Stomach smooth muscle (tissue), 2 donors: ENCODE measurements at regions not wholly inside any gene's neighbourhood (a gene's known extent, or its start where the extent isn't known, plus 50 kb on each side); places are given as distances from the start of the nearest gene placed in this dataset.

Experiments
- H3K27ac ChIP-seq: one replicate; pipeline ENCODE4 v1.7.0; 2013; ENCODE audit warnings: mild to moderate bottlenecking, low read length, inconsistent platforms
- H3K27me3 ChIP-seq, 2 donors: one replicate each; pipeline ENCODE4 v1.7.0; 2013; ENCODE audit warnings: low read length in 2 of 2; ENCODE audit not compliant: insufficient read depth in 2 of 2, control insufficient read depth in 1 of 2
- H3K36me3 ChIP-seq, 2 donors: one replicate each; pipeline ENCODE4 v1.7.0; 2013; ENCODE audit warnings: low read length in 2 of 2; ENCODE audit not compliant: control insufficient read depth in 2 of 2, insufficient read depth in 2 of 2
- H3K4me1 ChIP-seq: one replicate; pipeline ENCODE4 v1.7.0; 2013; ENCODE audit warnings: low read length; ENCODE audit not compliant: control insufficient read depth, insufficient read depth
- H3K4me3 ChIP-seq, 2 donors: one replicate each; pipeline ENCODE4 v1.7.0; 2013; ENCODE audit warnings: low read length in 2 of 2
- H3K9ac ChIP-seq, 2 donors: one replicate each; pipeline ENCODE4 v1.7.0; 2013; ENCODE audit warnings: low read length in 2 of 2, mild to moderate bottlenecking in 1 of 2
- H3K9me3 ChIP-seq, 2 donors: one replicate each; pipeline ENCODE4 v1.7.0; 2013; ENCODE audit warnings: low read length in 2 of 2; ENCODE audit not compliant: control insufficient read depth in 2 of 2
- donor health status: healthy.
- donor health status: Pancreatic carcinoma.

DNA sequence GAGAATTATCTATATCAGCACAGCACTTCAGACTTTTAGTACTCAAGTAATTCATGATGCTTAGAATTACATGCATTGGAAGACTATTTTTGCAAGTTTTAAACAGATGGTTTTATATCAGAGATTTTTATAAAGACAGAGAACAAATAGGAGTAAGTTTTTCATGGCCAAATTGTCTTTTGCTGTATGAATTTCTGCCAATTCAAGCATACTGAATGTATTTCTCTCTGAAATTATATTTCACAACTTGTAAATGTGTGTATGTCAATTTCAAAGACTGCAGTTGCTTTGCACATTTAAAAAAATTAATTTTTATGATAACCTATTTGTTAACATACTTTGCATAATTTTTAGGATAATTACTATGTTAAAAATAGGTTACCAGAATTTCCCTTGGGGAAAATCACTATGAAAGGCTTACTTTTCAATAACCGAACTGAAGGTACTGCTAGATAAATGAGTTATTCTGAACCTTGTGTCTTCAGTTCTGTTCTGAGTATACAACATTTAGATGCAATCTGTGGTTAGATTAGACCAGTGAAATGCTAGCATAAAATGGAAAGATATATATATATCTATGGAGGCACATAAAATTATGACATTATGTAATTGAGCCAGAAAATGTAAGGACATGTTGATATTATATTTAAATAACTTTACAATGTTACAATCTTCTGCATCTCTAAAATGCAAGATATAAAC is 1344.2 kb upstream of the PABPC4L start:
- H3K27me3 ChIP-seq = no peaks in the 10 kb centered on the region
- H3K9me3 ChIP-seq = no peaks in the 10 kb centered on the region
- no peak overlapping the region for H3K4me3 ChIP-seq
- H3K27ac ChIP-seq = no peak overlapping the region
- no peak overlapping the region for H3K9ac ChIP-seq
- no peaks in the 10 kb centered on the region for H3K4me1 ChIP-seq
- H3K36me3 ChIP-seq = no peaks in the 10 kb centered on the region

GRCh38 chr4:135538698-135539097 is 1337.1 kb upstream of the PABPC4L start:
- no peaks in the 10 kb centered on the region for H3K4me1 ChIP-seq
- H3K4me3 ChIP-seq = no peak overlapping the region
- H3K27me3 ChIP-seq = no peaks in the 10 kb centered on the region
- no peaks in the 10 kb centered on the region for H3K9me3 ChIP-seq
- no peaks in the 10 kb centered on the region for H3K36me3 ChIP-seq
- H3K27ac ChIP-seq = no peak overlapping the region
- no peak overlapping the region for H3K9ac ChIP-seq

DNA sequence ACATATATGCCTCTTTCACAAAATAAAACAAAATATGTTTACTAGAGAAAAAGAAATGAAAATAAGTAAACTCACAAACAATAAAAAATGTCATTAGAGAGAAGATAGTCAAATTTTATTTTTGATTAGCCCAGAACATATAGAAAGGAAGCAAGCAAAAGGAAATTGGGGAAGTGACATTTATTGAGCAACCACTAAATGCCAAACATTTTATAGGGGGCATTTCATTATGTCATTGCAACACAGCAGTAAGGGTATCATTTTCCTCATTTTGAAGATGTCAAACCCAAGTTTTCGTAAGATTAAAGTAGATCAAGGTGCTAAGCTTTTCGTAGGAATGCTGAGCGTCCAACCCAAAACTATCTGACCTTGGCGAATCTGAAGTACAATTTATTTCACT is 1331.5 kb upstream of the PABPC4L start:
- no peak overlapping the region for H3K4me3 ChIP-seq
- no peaks in the 10 kb centered on the region for H3K36me3 ChIP-seq
- H3K9me3 ChIP-seq = no peaks in the 10 kb centered on the region
- no peaks in the 10 kb centered on the region for H3K4me1 ChIP-seq
- no peaks in the 10 kb centered on the region for H3K27me3 ChIP-seq
- no peak overlapping the region for H3K9ac ChIP-seq
- H3K27ac ChIP-seq = no peak overlapping the region

DNA sequence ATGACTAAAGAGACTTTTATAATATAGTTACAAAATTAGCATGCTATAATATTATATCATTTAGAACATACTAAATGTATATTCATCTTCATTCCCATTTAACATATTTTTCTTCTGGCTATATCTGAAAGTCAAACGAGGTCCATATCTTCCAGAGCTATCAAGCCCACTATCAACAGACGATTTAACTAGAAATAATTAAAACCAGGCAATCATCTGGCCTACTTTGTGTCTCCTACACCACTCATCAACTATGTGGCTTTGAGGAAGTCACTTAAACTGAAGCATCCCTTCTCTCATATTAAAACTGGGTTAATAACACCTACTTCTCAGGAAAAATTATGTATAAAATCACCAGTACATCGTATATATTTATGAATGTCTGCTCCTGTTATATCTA is 1330.5 kb upstream of the PABPC4L start:
- no peaks in the 10 kb centered on the region for H3K36me3 ChIP-seq
- H3K9ac ChIP-seq = no peak overlapping the region

DNA sequence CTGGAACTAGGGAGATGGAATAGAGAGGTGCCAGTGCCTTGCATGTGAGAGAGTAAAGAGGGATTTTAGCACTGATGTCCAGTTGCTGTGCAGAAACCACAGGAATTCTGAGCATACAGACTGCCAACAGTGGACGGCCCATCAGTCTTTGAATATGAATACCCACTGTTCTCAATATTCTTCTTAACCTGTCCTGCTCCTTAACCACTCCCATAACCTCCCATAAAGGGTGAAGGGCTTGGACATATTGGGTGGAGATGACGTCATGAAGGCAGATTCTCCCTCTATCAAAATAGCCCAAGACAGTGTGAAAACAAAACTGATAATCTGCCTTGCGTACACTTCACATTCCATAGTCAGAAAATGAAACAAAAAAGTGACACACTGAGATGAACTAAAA is 1313.7 kb upstream of the PABPC4L start:
- H3K27me3 ChIP-seq = no peaks in the 10 kb centered on the region
- H3K9ac ChIP-seq = no peak overlapping the region
- H3K9me3 ChIP-seq = no peaks in the 10 kb centered on the region
- H3K36me3 ChIP-seq = no peaks in the 10 kb centered on the region
- no peaks in the 10 kb centered on the region for H3K4me1 ChIP-seq
- H3K4me3 ChIP-seq = no peak overlapping the region
- no peak overlapping the region for H3K27ac ChIP-seq

More for the DNA sequence above, 1330.5 kb upstream of the PABPC4L start:
- Histone ChIP-seq H3K27ac (no peak overlapping the region), H3K4me3 (no peak overlapping the region), H3K27me3 (no peaks in the 10 kb centered on the region), H3K4me1 (no peaks in the 10 kb centered on the region), H3K9me3 (no peaks in the 10 kb centered on the region)

DNA sequence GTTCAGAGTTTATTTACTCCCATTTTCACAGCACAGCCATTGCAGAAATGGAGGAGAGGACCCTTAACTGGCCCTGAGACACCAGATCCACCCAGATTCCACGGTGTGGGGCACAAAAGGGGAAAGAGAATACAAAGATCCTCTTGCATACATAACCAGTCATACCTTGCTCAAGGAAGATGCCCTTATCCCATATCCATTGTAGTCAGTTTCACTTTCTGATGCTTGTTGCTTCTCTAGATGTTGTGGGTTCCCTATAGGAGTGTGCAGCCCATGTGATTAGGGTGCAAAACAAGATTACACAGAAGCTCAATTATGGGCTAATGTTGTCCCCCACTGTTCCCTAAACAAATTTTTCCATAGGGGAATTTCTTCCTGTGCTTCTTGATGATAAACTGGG is 1309.0 kb upstream of the PABPC4L start:
- Histone ChIP-seq H3K27ac (no peak overlapping the region), H3K4me1 (no peaks in the 10 kb centered on the region), H3K27me3 (no peaks in the 10 kb centered on the region), H3K9ac (no peak overlapping the region), H3K36me3 (no peaks in the 10 kb centered on the region), H3K4me3 (no peak overlapping the region), H3K9me3 (no peaks in the 10 kb centered on the region)

- Histone ChIP-seq H3K4me1 (no peaks in the 10 kb centered on the region), H3K9me3 (no peaks in the 10 kb centered on the region), H3K27ac (no peak overlapping the region), H3K9ac (no peak overlapping the region), H3K36me3 (no peaks in the 10 kb centered on the region), H3K4me3 (no peak overlapping the region), H3K27me3 (no peaks in the 10 kb centered on the region)
Measured at GRCh38 chr4:135508006-135508714, 1306.6 kb upstream of the PABPC4L start.

DNA sequence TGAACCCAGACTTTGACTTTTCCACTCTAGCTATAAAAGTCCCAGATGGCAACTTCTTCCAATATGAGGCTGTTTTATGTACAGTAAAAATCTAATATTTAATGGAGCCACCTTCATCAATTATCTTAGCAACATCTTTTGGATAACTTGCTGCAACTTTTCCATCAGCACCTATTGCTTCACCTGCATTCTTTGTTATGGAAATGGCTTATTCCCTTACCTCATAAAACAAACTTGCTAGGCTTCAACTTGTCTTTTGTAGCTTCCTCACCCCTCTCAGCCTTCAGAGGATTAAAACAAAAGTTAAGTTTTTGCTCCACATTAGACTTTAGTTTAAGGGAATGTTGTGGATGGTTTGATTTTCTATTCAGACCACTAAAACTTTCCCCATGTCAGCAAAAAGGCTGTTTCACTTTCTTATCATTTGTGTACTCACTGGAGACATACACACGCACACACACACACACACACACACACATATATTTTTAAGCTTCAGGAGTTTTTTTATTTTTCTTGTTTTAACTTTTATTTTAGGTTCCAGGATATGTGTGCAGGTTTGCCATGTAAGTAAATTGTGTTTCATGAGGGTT is 1296.1 kb upstream of the PABPC4L start:
- Histone ChIP-seq H3K36me3 (no peaks in the 10 kb centered on the region), H3K9ac (no peak overlapping the region), H3K27me3 (no peaks in the 10 kb centered on the region), H3K9me3 (no peaks in the 10 kb centered on the region), H3K4me3 (no peak overlapping the region), H3K27ac (no peak overlapping the region), H3K4me1 (no peaks in the 10 kb centered on the region)

- no peaks in the 10 kb centered on the region for H3K4me1 ChIP-seq
Measured at GRCh38 chr4:135492439-135492838, 1290.8 kb upstream of the PABPC4L start.

DNA sequence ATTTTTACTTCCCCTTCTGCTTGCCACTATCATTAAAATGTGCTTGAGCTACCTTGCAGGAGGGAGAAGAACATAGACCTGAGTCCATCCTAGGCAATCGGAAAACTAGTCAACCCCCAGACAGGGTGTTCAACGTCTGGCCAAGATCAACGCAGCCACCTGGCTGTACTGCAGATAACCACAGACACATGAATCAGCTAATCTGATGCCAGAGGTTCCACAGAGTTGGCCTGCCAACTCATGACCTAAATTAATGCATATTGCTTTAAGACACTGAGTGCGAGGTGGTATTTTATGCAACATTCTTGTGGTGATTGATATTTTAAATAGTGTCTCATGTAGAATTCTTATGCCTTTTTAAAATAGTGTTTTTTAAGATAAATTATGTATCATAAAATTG is 1283.8 kb upstream of the PABPC4L start:
- H3K27ac ChIP-seq = no peak overlapping the region
- H3K27me3 ChIP-seq = no peaks in the 10 kb centered on the region
- H3K4me3 ChIP-seq = no peak overlapping the region
- H3K9ac ChIP-seq = no peak overlapping the region
- H3K36me3 ChIP-seq = no peaks in the 10 kb centered on the region
- no peaks in the 10 kb centered on the region for H3K4me1 ChIP-seq
- H3K9me3 ChIP-seq = no peaks in the 10 kb centered on the region

More at GRCh38 chr4:135492439-135492838, 1290.8 kb upstream of the PABPC4L start:
- Histone ChIP-seq H3K36me3 (no peaks in the 10 kb centered on the region), H3K4me3 (no peak overlapping the region), H3K9ac (no peak overlapping the region), H3K27ac (no peak overlapping the region), H3K9me3 (no peaks in the 10 kb centered on the region), H3K27me3 (no peaks in the 10 kb centered on the region)

- Histone ChIP-seq H3K9me3 (no peaks in the 10 kb centered on the region), H3K9ac (no peak overlapping the region), H3K4me3 (no peak overlapping the region), H3K27ac (no peak overlapping the region), H3K27me3 (no peaks in the 10 kb centered on the region), H3K36me3 (no peaks in the 10 kb centered on the region), H3K4me1 (no peaks in the 10 kb centered on the region)
Measured at GRCh38 chr4:135476272-135476671, 1274.7 kb upstream of the PABPC4L start.
